Ishikawa (cell line): ENCODE measurements at regions not wholly inside any gene's neighbourhood (a gene's known extent, or its start where the extent isn't known, plus 50 kb on each side); places are given as distances from the start of the nearest gene placed in this dataset.

Experiments used
- MAX ChIP-seq: IDR thresholded peaks from 2 replicates; pipeline ENCODE4 v1.6.1; 2012
- REST ChIP-seq: IDR thresholded peaks from 2 replicates; pipeline ENCODE4 v1.6.1; 2012; ENCODE audit warnings: low read depth, mild to moderate bottlenecking
- TAF1 ChIP-seq: IDR thresholded peaks from 2 replicates; pipeline ENCODE4 v1.6.1; 2012; ENCODE audit warnings: low read depth, mild to moderate bottlenecking
- TCF12 ChIP-seq: IDR thresholded peaks from 2 replicates; pipeline ENCODE4 v1.6.1; 2012; ENCODE audit warnings: low read depth

- TF ChIP-seq REST (no peak), MAX (no peak), TCF12 (no peak), TAF1 (no peak)
Observed at GRCh38 chr4:128510850-128511249, 223.2 kb upstream of the PGRMC2 start.
